ENCODE measurements at regions not wholly inside any gene's neighbourhood (a gene's known extent, or its start where the extent isn't known, plus 50 kb on each side); places are given as distances from the start of the nearest gene placed in this dataset.

DNA sequence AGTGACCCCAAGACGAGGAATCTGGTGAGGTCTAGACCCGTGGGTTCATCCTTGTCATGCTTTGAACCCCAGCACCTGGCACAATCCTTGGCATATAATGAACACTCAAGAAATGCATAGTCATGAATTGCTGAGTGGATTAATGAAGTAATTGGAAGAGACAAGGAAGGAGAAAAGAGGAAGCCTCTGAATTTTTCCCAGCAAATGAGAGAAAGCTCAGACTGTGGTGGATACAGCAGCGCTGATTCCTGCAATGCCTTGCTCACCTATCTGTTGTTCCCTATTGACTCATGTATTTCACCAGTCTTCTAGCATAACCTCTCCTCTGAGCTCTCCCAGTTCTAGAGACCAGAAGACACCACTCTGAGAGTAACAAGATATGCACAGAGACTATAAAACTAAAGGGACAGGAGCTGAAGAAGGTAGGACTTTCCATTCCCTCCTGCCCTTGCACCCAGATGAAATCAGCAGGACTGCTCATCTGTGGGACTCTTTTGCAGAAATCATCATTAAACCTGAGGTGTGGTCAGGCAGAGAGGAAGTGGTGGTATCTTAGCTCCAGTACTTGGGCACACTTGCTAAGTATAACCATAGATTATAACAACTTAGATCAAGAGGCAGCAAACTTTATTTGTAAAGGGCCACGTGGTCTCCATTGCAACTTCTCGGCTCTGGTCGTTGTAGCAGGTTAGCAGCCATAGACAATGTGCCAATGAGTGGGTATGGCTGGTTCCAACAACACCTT lies 102.8 kb downstream of the MAF start:
- DNase-seq, result peak; percentile 3

GRCh38 chr16:79493911-79494310 lies 106.6 kb downstream of the MAF start:
- no peak for DNase-seq

- no peak for DNase-seq
These were observed 108.5 kb downstream of the MAF start for GRCh38 chr16:79492036-79492435.

- DNase-seq, result no peak
These were observed 115.5 kb downstream of the MAF start for GRCh38 chr16:79485020-79485419.

DNA sequence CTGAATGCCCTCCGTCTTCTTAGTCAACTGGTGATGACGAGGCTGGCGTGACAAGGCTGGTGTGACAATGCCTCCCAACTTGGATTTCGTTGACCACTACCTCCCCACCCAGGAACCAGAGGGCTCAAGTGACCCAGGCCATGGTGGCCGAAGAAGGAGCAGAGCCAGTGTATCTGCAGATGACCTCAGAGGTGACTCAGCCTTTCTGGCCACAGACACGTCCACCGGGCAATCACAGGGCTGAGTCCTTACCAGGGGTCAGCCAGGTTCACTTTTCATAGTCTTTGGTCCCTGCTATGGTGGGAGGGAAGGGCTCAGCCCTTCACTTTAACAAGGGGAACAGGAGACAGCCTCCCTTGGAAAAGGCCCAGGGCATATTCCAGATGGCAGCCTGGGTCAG lies 116.3 kb downstream of the MAF start:
- no peak for DNase-seq

DNA sequence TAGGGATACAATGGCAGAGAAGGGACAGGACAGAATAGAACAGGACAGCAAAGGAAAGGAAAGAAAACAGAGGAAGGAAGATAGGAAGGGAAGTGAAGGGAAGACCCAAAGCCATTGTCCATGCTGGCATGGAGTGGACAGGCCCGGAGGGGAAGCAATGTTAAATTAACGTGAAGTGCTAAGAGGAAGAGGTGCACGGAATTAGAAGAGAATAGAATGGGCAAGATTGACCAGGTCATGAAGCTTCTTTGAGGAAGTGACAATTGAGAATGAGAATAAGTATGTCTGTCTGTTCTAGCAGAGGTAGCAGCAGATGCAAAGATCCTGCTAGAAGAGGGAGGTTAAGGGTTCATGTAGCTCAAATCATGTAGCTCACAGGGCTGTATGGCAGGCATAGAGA lies 117.2 kb downstream of the MAF start:
- DNase-seq, result no peak

- no peak for DNase-seq
These were observed 118.5 kb downstream of the MAF start for GRCh38 chr16:79482011-79482410.

- DNase-seq, result no peak
These were observed 119.6 kb downstream of the MAF start for GRCh38 chr16:79480929-79481328.

DNA sequence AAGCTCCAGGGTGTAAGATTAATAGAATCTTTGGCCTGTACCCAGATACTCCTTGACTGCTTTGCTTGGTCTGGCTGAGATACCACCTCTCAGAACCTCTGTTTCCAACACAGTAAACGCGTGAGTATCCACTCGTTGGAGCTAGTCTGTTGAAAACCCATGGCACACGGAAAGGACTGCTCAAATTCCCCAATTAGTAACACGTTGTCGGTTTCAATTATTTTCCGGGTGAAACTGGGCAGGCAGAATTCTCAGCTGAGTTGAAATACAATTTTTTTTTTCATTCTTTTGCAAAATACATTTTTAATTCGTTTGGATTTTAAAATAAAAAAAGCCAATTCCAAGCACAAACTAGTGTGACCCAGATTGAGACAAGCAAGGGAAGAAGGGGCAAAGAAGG lies 120.5 kb downstream of the MAF start:
- DNase-seq, result no peak

DNA sequence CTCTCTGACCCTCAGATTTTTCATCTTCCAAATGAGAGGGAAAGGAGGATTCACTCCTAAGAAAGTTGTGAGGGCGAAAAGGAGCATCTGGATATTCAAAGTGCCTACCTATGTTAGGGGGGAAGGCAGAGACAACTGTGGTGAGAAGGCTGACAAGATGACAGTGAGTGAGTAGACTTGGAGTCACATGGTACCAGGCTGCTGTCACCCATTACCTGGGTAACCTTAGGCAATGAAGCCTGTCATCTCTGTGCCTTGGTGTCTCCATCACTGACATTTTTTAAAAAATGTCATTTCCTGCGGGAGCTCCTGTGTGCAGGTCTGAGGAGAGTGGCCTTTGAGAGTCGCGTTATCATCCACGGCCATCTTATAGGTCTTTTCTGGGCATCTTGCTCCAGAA lies 124.0 kb downstream of the MAF start:
- no peak for DNase-seq

DNA sequence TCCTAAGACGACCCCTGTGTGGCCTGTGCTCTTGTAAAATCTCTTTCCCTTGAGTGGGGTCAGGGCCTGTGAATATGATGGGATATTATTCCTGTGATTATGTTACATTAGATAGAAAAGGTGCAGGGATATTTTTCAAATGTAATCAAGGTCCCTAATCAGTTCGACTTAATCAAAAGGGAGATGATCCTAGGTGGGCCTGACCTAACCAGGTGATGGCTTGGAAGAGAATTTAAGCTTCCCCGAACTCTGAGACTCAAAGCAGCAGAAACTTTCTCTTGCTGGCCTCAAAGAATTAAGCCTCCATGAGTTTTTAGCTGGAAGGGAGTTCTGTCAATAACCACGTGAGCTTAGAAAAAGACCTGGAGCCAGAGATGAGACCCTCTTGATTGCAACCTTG lies 124.7 kb downstream of the MAF start:
- no peak for DNase-seq

DNA sequence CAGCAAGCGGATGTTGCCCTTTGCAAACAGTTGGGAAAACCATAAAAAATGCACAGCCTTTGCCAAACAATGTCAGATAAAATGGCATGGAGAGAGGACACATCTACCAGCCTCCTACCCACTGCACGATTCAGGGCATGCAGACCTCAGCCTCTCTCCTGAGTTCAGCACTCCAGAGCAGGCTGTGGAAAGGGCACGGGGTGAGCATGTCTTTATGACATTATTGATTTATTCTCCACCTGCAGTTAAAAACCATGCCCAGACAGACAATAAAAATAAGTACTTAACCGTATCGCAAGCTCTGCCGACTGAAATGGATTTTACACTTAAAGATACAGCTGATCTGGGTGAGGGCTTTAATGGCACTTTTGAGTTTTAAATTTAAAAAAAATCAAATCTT lies 127.1 kb downstream of the MAF start:
- no peak for DNase-seq

DNA sequence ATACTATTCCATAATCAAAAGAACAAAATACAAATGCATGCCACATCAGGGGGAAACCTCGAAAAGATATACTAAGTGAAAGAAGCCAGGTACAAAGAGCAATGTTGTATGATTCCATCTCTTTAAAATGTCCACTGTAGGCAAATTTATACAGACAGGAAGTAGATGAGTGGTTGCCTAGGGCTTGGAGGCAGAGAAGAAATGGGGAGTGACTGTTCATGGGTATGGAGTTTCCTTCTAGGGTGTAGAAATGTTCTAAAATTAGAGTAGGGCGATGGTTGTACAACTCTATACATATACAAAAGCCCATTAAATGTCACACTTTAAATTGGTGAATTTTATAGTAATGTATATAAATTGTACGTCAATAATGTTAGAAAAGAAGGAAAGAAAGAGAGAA lies 128.1 kb downstream of the MAF start:
- DNase-seq, result no peak

DNA sequence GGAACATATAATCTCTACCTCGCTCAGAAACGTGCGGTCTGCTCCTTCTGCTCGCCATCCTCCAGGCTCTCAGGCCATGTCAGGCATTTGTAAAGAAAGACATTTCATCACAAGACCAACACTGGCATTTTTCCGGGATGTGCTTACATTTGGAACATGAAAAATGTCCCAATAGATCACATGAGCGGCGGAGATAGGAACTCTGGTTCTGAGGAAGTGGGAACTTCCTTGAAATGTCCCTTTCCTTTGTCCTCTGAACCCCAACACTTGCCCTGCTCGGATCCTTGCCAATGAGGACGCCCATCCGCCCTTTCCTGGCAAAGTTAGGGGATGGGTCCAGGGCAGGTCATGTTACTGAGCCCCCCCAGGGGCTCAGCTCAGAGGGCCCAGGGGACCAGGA lies 130.5 kb downstream of the MAF start:
- DNase-seq, result no peak

- no peak for DNase-seq
These were observed 131.9 kb downstream of the MAF start for GRCh38 chr16:79468631-79469030.

- DNase-seq, result no peak
These were observed 132.4 kb downstream of the MAF start for GRCh38 chr16:79468121-79468552.

- DNase-seq, result no peak
These were observed 134.4 kb downstream of the MAF start for GRCh38 chr16:79466111-79466510.

- no peak for DNase-seq
These were observed 136.7 kb downstream of the MAF start for GRCh38 chr16:79463841-79464240.

GRCh38 chr16:79456036-79456435 lies 144.5 kb downstream of the MAF start:
- no peak for DNase-seq

GRCh38 chr16:79452671-79453070 lies 147.9 kb downstream of the MAF start:
- DNase-seq, result no peak

GRCh38 chr16:79451196-79451816 lies 149.2 kb downstream of the MAF start:
- DNase-seq, result peak; percentile 58

- DNase-seq, result no peak
These were observed 150.6 kb downstream of the MAF start for GRCh38 chr16:79449900-79450299.

- DNase-seq, result no peak
These were observed 151.3 kb downstream of the MAF start for GRCh38 chr16:79449067-79449769.

DNA sequence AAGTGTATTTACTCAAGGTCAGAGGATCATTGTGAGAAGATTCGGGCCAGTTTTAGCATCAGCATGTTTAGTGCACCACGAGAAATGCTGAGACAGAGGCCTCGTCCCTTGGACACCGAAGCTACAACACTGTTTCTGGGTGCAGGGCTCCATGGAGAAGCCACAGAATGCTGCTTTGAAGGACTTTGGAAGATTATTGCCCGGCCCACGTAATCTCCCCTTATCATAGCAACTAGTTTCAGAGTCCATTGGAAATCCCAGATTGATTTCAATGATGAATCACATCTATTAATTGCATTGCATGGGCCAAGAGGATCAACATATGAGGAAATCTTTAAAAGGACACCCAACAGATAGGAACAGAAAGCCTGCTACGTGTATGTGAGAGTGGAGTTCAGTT lies 156.0 kb downstream of the MAF start:
- DNase-seq, result no peak
